SJSA1 (cell line): ENCODE measurements at regions not wholly inside any gene's neighbourhood (a gene's known extent, or its start where the extent isn't known, plus 50 kb on each side); places are given as distances from the start of the nearest gene placed in this dataset.
A peak's percentile ranks its signal among the peaks of the same experiment; 100 is the strongest.

ENCODE experiments used
- DNase-seq, 2 experiments: peaks; one replicate each; pipeline ENCODE4 v3.0.0-alpha.2; 2015 to 2020; ENCODE audit warnings: low spot score in 2 of 2, low read depth in 1 of 2
- H3K27ac ChIP-seq: fragments of 250-450 bp; sonication (Bioruptor Pico); 2 replicates; pipeline ENCODE4 v1.5.1; 2020; ENCODE audit warnings: mild to moderate bottlenecking, moderate library complexity
- H3K27me3 ChIP-seq: fragments of 250-450 bp; sonication (Bioruptor Pico); replicated peaks from 2 replicates; pipeline ENCODE4 v1.5.1; 2020; ENCODE audit warnings: mild to moderate bottlenecking, moderate library complexity
- H3K36me3 ChIP-seq: fragments of 250-450 bp; sonication (Bioruptor Pico); 2 replicates; pipeline ENCODE4 v1.5.1; 2020; ENCODE audit warnings: mild to moderate bottlenecking
- H3K4me1 ChIP-seq: fragments of 250-450 bp; sonication (Bioruptor Pico); replicated peaks from 2 replicates; pipeline ENCODE4 v1.6.1; 2021; ENCODE audit warnings: mild to moderate bottlenecking
- H3K4me3 ChIP-seq: fragments of 250-450 bp; sonication (Bioruptor Pico); 2 replicates; pipeline ENCODE4 v1.5.1; 2020; ENCODE audit warnings: mild to moderate bottlenecking
- H3K9me3 ChIP-seq: fragments of 250-450 bp; sonication (Bioruptor Pico); replicated peaks from 2 replicates; pipeline ENCODE4 v1.5.1; 2020; ENCODE audit warnings: mild to moderate bottlenecking

- Histone ChIP-seq H3K27me3 (no peaks in the 10 kb centered on the region; the same call in 1 of the 2 replicates), H3K36me3 (no peaks in the 10 kb centered on the region), H3K4me3 (no peak overlapping the region), H3K27ac (no peak overlapping the region), H3K4me1 (no peaks in the 10 kb centered on the region), H3K9me3 (no peaks in the 10 kb centered on the region)
- DNase-seq, result no peak
Observed at GRCh38 chr16:5505091-5505887, 407.7 kb upstream of the EEF2KMT start.

- no peaks in the 10 kb centered on the region for H3K4me1 ChIP-seq
- H3K27me3 ChIP-seq, result no peaks in the 10 kb centered on the region; the same call in 1 of the 2 replicates
- H3K4me3 ChIP-seq, result no peak overlapping the region
- H3K27ac ChIP-seq, result no peak overlapping the region
- no peak for DNase-seq
- H3K9me3 ChIP-seq, result no peaks in the 10 kb centered on the region
- no peaks in the 10 kb centered on the region for H3K36me3 ChIP-seq
Observed at GRCh38 chr16:5504064-5504781, 406.6 kb upstream of the EEF2KMT start.

GRCh38 chr16:5502944-5503343 is 405.3 kb upstream of the EEF2KMT start:
- Histone ChIP-seq H3K36me3 (no peaks in the 10 kb centered on the region), H3K4me3 (no peak overlapping the region), H3K9me3 (no peaks in the 10 kb centered on the region), H3K4me1 (no peaks in the 10 kb centered on the region), H3K27ac (no peak overlapping the region), H3K27me3 (no peaks in the 10 kb centered on the region; the same call in 1 of the 2 replicates)
- no peak for DNase-seq

GRCh38 chr16:5502467-5502869 is 404.9 kb upstream of the EEF2KMT start:
- H3K9me3 ChIP-seq, result no peaks in the 10 kb centered on the region
- H3K27ac ChIP-seq, result no peak overlapping the region
- no peaks in the 10 kb centered on the region; the same call in 1 of the 2 replicates for H3K27me3 ChIP-seq
- no peaks in the 10 kb centered on the region for H3K36me3 ChIP-seq
- no peaks in the 10 kb centered on the region for H3K4me1 ChIP-seq
- no peak for DNase-seq
- H3K4me3 ChIP-seq, result no peak overlapping the region

GRCh38 chr16:5500526-5500925 is 402.9 kb upstream of the EEF2KMT start:
- H3K27ac ChIP-seq, result no peak overlapping the region
- H3K9me3 ChIP-seq, result no peaks in the 10 kb centered on the region

GRCh38 chr16:5498562-5498961 is 401.0 kb upstream of the EEF2KMT start:
- H3K9me3 ChIP-seq, result no peaks in the 10 kb centered on the region

More at GRCh38 chr16:5500526-5500925, 402.9 kb upstream of the EEF2KMT start:
- Histone ChIP-seq H3K4me1 (no peaks in the 10 kb centered on the region), H3K27me3 (no peaks in the 10 kb centered on the region; the same call in 1 of the 2 replicates), H3K4me3 (no peak overlapping the region), H3K36me3 (no peaks in the 10 kb centered on the region)
- DNase-seq, result no peak

GRCh38 chr16:5496013-5496412 is 398.4 kb upstream of the EEF2KMT start:
- no peaks in the 10 kb centered on the region for H3K36me3 ChIP-seq
- no peaks in the 10 kb centered on the region for H3K9me3 ChIP-seq
- H3K27ac ChIP-seq, result no peak overlapping the region
- no peaks in the 10 kb centered on the region for H3K27me3 ChIP-seq
- H3K4me1 ChIP-seq, result no peaks in the 10 kb centered on the region
- no peak for DNase-seq
- H3K4me3 ChIP-seq, result no peak overlapping the region

More at GRCh38 chr16:5498562-5498961, 401.0 kb upstream of the EEF2KMT start:
- DNase-seq, result no peak
- H3K27me3 ChIP-seq, result no peaks in the 10 kb centered on the region; the same call in 1 of the 2 replicates
- H3K27ac ChIP-seq, result no peak overlapping the region
- H3K4me1 ChIP-seq, result no peaks in the 10 kb centered on the region
- H3K4me3 ChIP-seq, result no peak overlapping the region
- no peaks in the 10 kb centered on the region for H3K36me3 ChIP-seq

- no peaks in the 10 kb centered on the region for H3K27me3 ChIP-seq
- no peaks in the 10 kb centered on the region for H3K9me3 ChIP-seq
- H3K36me3 ChIP-seq, result no peaks in the 10 kb centered on the region
- no peak overlapping the region for H3K4me3 ChIP-seq
- DNase-seq, result peak in 1 of 2 experiments; percentile 5
- H3K27ac ChIP-seq, result no peak overlapping the region
- H3K4me1 ChIP-seq, result no peaks in the 10 kb centered on the region
Observed at GRCh38 chr16:5490499-5490898, 392.9 kb upstream of the EEF2KMT start.

GRCh38 chr16:5488581-5488980 is 391.0 kb upstream of the EEF2KMT start:
- Histone ChIP-seq H3K9me3 (no peaks in the 10 kb centered on the region), H3K4me1 (no peaks in the 10 kb centered on the region), H3K4me3 (no peak overlapping the region), H3K36me3 (no peaks in the 10 kb centered on the region), H3K27me3 (no peaks in the 10 kb centered on the region), H3K27ac (no peak overlapping the region)
- no peak for DNase-seq

GRCh38 chr16:5487728-5488127 is 390.1 kb upstream of the EEF2KMT start:
- Histone ChIP-seq H3K27ac (no peak overlapping the region), H3K9me3 (no peaks in the 10 kb centered on the region), H3K36me3 (no peaks in the 10 kb centered on the region), H3K4me1 (no peaks in the 10 kb centered on the region), H3K4me3 (no peak overlapping the region), H3K27me3 (no peaks in the 10 kb centered on the region)
- no peak for DNase-seq

GRCh38 chr16:5482256-5482655 is 384.7 kb upstream of the EEF2KMT start:
- H3K4me3 ChIP-seq, result no peak overlapping the region

GRCh38 chr16:5480431-5481195 is 383.0 kb upstream of the EEF2KMT start:
- Histone ChIP-seq H3K4me3 (no peak overlapping the region), H3K27ac (no peak overlapping the region), H3K36me3 (no peaks in the 10 kb centered on the region), H3K27me3 (no peaks in the 10 kb centered on the region), H3K9me3 (no peaks in the 10 kb centered on the region), H3K4me1 (no peaks in the 10 kb centered on the region)
- DNase-seq, result no peak

More at GRCh38 chr16:5482256-5482655, 384.7 kb upstream of the EEF2KMT start:
- no peak for DNase-seq
- Histone ChIP-seq H3K36me3 (no peaks in the 10 kb centered on the region), H3K27me3 (no peaks in the 10 kb centered on the region), H3K4me1 (no peaks in the 10 kb centered on the region), H3K9me3 (no peaks in the 10 kb centered on the region), H3K27ac (no peak overlapping the region)

- no peak overlapping the region for H3K4me3 ChIP-seq
- H3K27me3 ChIP-seq, result no peaks in the 10 kb centered on the region
- no peak overlapping the region for H3K27ac ChIP-seq
- no peaks in the 10 kb centered on the region for H3K9me3 ChIP-seq
- H3K36me3 ChIP-seq, result no peaks in the 10 kb centered on the region
- DNase-seq, result no peak
- no peaks in the 10 kb centered on the region for H3K4me1 ChIP-seq
Observed at GRCh38 chr16:5479926-5480325, 382.3 kb upstream of the EEF2KMT start.
